Hepatocyte (in vitro differentiated cells): ENCODE measurements at regions not wholly inside any gene's neighbourhood (a gene's known extent, or its start where the extent isn't known, plus 50 kb on each side); places are given as distances from the start of the nearest gene placed in this dataset.

Source experiments
- CTCF ChIP-seq: fragments of 200-600 bp; sonication (generic); IDR thresholded peaks from 2 replicates; pipeline ENCODE4 v1.5.1; 2016; ENCODE audit warnings: antibody characterized with exemption, mild to moderate bottlenecking; ENCODE audit not compliant: poor library complexity
- EZH2 ChIP-seq: fragments of 200-600 bp; sonication (generic); IDR thresholded peaks from 2 replicates; pipeline ENCODE4 v1.6.1; 2016; ENCODE audit warnings: antibody characterized with exemption, mild to moderate bottlenecking, borderline replicate concordance

GRCh38 chr20:17862171-17862570 lies 106.4 kb downstream of the SNX5 start:
- no peak for TF ChIP-seq CTCF
- TF ChIP-seq EZH2: no peak
